ENCODE measurements at regions not wholly inside any gene's neighbourhood (a gene's known extent, or its start where the extent isn't known, plus 50 kb on each side); places are given as distances from the start of the nearest gene placed in this dataset.

- no peak overlapping the region for H3K27ac Mint-ChIP-seq
- no peaks in the 10 kb centered on the region for H3K27me3 Mint-ChIP-seq
- H3K9me3 Mint-ChIP-seq (ENCODE audit: low read depth): no peaks in the 10 kb centered on the region
- H3K36me3 Mint-ChIP-seq (ENCODE audit: insufficient read depth): no peaks in the 10 kb centered on the region
- DNase-seq (ENCODE audit: low spot score, unreplicated experiment): no peak
- no peak for TF ChIP-seq CTCF (IDR thresholded peaks at IDR 0.05; ENCODE audit: unreplicated experiment)
- H3K4me3 Mint-ChIP-seq (ENCODE audit: low read depth): no peak overlapping the region
- H3K4me1 Mint-ChIP-seq (ENCODE audit: low read depth): no peaks in the 10 kb centered on the region
Observed at GRCh38 chr4:171441300-171441941, 371.8 kb upstream of the GALNTL6 start.

- Mint-ChIP-seq H3K27ac (no peak overlapping the region), H3K4me3 (ENCODE audit: low read depth) (no peak overlapping the region), H3K27me3 (no peaks in the 10 kb centered on the region), H3K9me3 (ENCODE audit: low read depth) (no peaks in the 10 kb centered on the region), H3K36me3 (ENCODE audit: insufficient read depth) (no peaks in the 10 kb centered on the region), H3K4me1 (ENCODE audit: low read depth) (no peaks in the 10 kb centered on the region)
- TF ChIP-seq CTCF (IDR thresholded peaks at IDR 0.05; ENCODE audit: unreplicated experiment): no peak
- DNase-seq (ENCODE audit: low spot score, unreplicated experiment): no peak
Observed at GRCh38 chr4:171433674-171434073, 379.5 kb upstream of the GALNTL6 start.

GRCh38 chr4:171432536-171432935 lies 380.7 kb upstream of the GALNTL6 start:
- no peaks in the 10 kb centered on the region for H3K9me3 Mint-ChIP-seq (ENCODE audit: low read depth)
- no peak for DNase-seq (ENCODE audit: low spot score, unreplicated experiment)
- H3K27ac Mint-ChIP-seq: no peak overlapping the region
- H3K4me3 Mint-ChIP-seq (ENCODE audit: low read depth): no peak overlapping the region
- H3K36me3 Mint-ChIP-seq (ENCODE audit: insufficient read depth): no peaks in the 10 kb centered on the region
- no peak for TF ChIP-seq CTCF (IDR thresholded peaks at IDR 0.05; ENCODE audit: unreplicated experiment)
- H3K27me3 Mint-ChIP-seq: no peaks in the 10 kb centered on the region
- H3K4me1 Mint-ChIP-seq (ENCODE audit: low read depth): no peaks in the 10 kb centered on the region

- H3K36me3 Mint-ChIP-seq (ENCODE audit: insufficient read depth): no peaks in the 10 kb centered on the region
- H3K27ac Mint-ChIP-seq: no peak overlapping the region
- no peak overlapping the region for H3K4me3 Mint-ChIP-seq (ENCODE audit: low read depth)
- H3K9me3 Mint-ChIP-seq (ENCODE audit: low read depth): no peaks in the 10 kb centered on the region
- no peak for TF ChIP-seq CTCF (IDR thresholded peaks at IDR 0.05; ENCODE audit: unreplicated experiment)
- DNase-seq (ENCODE audit: low spot score, unreplicated experiment): no peak
- no peaks in the 10 kb centered on the region for H3K27me3 Mint-ChIP-seq
- H3K4me1 Mint-ChIP-seq (ENCODE audit: low read depth): no peaks in the 10 kb centered on the region
Observed at GRCh38 chr4:171430495-171430894, 382.7 kb upstream of the GALNTL6 start.

- Mint-ChIP-seq H3K36me3 (ENCODE audit: insufficient read depth) (no peaks in the 10 kb centered on the region), H3K27ac (no peak overlapping the region), H3K9me3 (ENCODE audit: low read depth) (peaks cover 10% of the 10 kb centered on the region), H3K4me1 (ENCODE audit: low read depth) (peaks cover 3% of the 10 kb centered on the region), H3K27me3 (no peaks in the 10 kb centered on the region), H3K4me3 (ENCODE audit: low read depth) (no peak overlapping the region)
- no peak for TF ChIP-seq CTCF (IDR thresholded peaks at IDR 0.05; ENCODE audit: unreplicated experiment)
- no peak for DNase-seq (ENCODE audit: low spot score, unreplicated experiment)
Observed at GRCh38 chr4:171397175-171397574, 416.0 kb upstream of the GALNTL6 start.
